Karpas-422 (cell line): ENCODE measurements at regions not wholly inside any gene's neighbourhood (a gene's known extent, or its start where the extent isn't known, plus 50 kb on each side); places are given as distances from the start of the nearest gene placed in this dataset.
A peak's percentile ranks its signal among the peaks of the same experiment; 100 is the strongest.

Source experiments
- DNase-seq: peaks from one replicate; pipeline ENCODE4 v3.0.0-alpha.2; 2015
- H2AFZ ChIP-seq: fragments of 200-600 bp; sonication (generic); 2 replicates; pipeline ENCODE4 v1.6.1; 2014; ENCODE audit warnings: antibody characterized with exemption, low read length, mixed read lengths
- H3K27ac ChIP-seq: fragments of 200-600 bp; sonication (generic); 2 replicates; pipeline ENCODE4 v1.5.1; 2014; ENCODE audit warnings: mild to moderate bottlenecking, low read length, moderate library complexity
- H3K27me3 ChIP-seq: fragments of 200-600 bp; sonication (generic); 2 replicates; pipeline ENCODE4 v1.6.1; 2014; ENCODE audit warnings: low read length, mixed read lengths
- H3K36me3 ChIP-seq: fragments of 200-600 bp; sonication (generic); 2 replicates; pipeline ENCODE4 v1.6.1; 2014; ENCODE audit warnings: low read length, mixed read lengths; ENCODE audit not compliant: insufficient read depth
- H3K4me1 ChIP-seq: fragments of 200-600 bp; sonication (generic); 2 replicates; pipeline ENCODE4 v1.6.1; 2014; ENCODE audit warnings: mild to moderate bottlenecking, low read length, mixed read lengths
- H3K4me2 ChIP-seq: fragments of 200-600 bp; sonication (generic); 2 replicates; pipeline ENCODE4 v1.6.1; 2014; ENCODE audit warnings: low read length, low read depth, mild to moderate bottlenecking; ENCODE audit not compliant: poor library complexity, severe bottlenecking
- H3K4me3 ChIP-seq: fragments of 200-600 bp; sonication (generic); 2 replicates; pipeline ENCODE4 v1.5.1; 2014; ENCODE audit warnings: mild to moderate bottlenecking, antibody characterized with exemption, low read length, mixed read lengths
- H3K79me2 ChIP-seq: fragments of 200-600 bp; sonication (generic); 2 replicates; pipeline ENCODE4 v1.6.1; 2014; ENCODE audit warnings: mild to moderate bottlenecking, low read length, mixed read lengths
- H3K9ac ChIP-seq: fragments of 200-600 bp; sonication (generic); 2 replicates; pipeline ENCODE4 v1.6.0; 2014; ENCODE audit warnings: low read length
- H3K9me2 ChIP-seq: fragments of 200-600 bp; sonication (generic), shearing (Covaris generic); replicated peaks from 2 replicates; pipeline ENCODE4 v1.6.0; 2014; ENCODE audit warnings: mild to moderate bottlenecking, low read length, moderate library complexity; ENCODE audit not compliant: insufficient read depth
- H3K9me3 ChIP-seq: fragments of 300-700, 200-600 bp; sonication (generic); 2 replicates; pipeline ENCODE4 v1.6.1; 2014; ENCODE audit warnings: low read length, mixed read lengths
- H4K20me1 ChIP-seq: fragments of 200-600 bp; sonication (generic); 2 replicates; pipeline ENCODE4 v1.6.1; 2014; ENCODE audit warnings: mild to moderate bottlenecking, antibody characterized with exemption, low read length, low read depth; ENCODE audit not compliant: insufficient read depth

- Histone ChIP-seq H3K9ac (no peak overlapping the region), H4K20me1 (no peaks in the 10 kb centered on the region), H3K4me1 (no peaks in the 10 kb centered on the region), H3K9me2 (no peaks in the 10 kb centered on the region), H2AFZ (no peak overlapping the region), H3K4me2 (no peak overlapping the region), H3K27me3 (no peaks in the 10 kb centered on the region), H3K79me2 (no peaks in the 10 kb centered on the region), H3K9me3 (no peaks in the 10 kb centered on the region), H3K36me3 (no peaks in the 10 kb centered on the region), H3K4me3 (no peak overlapping the region), H3K27ac (no peak overlapping the region)
- no peak for DNase-seq
Observed at GRCh38 chr18:33818145-33818544, 240.1 kb downstream of the ASXL3 start.

DNA sequence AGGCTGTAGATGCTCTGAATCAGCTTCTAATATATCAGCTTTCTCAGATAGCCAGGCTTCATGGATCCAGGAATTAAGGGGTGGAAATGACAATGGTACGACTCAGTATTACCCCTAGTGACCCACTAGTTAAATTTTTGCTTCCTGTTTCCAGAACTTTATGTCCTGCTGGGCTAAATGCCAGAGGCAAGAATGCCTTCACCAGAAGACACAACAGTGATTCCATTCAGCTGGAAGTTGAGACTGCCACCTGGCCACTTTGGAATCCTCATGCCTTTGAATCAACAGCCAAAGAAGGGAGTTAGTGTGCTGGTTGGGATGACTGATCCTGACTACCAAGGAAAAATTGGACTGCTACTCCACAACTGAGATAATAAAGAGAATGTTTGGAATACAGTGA lies 239.1 kb downstream of the ASXL3 start:
- H3K27ac ChIP-seq, result no peak overlapping the region
- no peaks in the 10 kb centered on the region for H3K4me1 ChIP-seq

DNA sequence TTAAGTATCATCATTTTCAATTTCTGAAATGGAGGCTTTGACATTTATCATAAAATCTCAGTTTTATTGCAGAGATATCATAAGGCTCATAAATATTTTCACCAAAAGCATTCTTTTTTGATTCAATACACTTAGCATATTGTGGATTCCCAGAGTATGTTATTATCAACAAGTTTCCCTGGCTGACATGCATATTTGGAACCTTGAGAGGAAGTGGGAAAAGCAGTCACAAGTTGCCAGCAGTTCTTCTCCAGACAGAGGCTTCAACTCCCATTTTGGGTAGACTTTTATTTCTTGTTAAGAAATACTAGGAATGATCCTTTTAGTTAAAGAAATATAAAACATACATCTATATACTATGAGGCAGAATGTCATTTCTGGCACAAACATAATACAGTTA lies 236.5 kb downstream of the ASXL3 start:
- Histone ChIP-seq H3K4me3 (no peak overlapping the region), H3K36me3 (no peaks in the 10 kb centered on the region), H3K27ac (no peak overlapping the region), H3K79me2 (no peaks in the 10 kb centered on the region), H3K9me2 (no peaks in the 10 kb centered on the region), H3K4me1 (peaks cover 2% of the 10 kb centered on the region), H4K20me1 (no peaks in the 10 kb centered on the region), H3K9ac (no peak overlapping the region), H3K4me2 (no peak overlapping the region), H2AFZ (no peak overlapping the region), H3K27me3 (no peaks in the 10 kb centered on the region), H3K9me3 (no peaks in the 10 kb centered on the region)
- DNase-seq, result no peak

More for the DNA sequence above, 239.1 kb downstream of the ASXL3 start:
- Histone ChIP-seq H3K27me3 (no peaks in the 10 kb centered on the region), H2AFZ (no peak overlapping the region), H3K9me2 (no peaks in the 10 kb centered on the region), H3K9ac (no peak overlapping the region), H3K4me2 (no peak overlapping the region), H4K20me1 (no peaks in the 10 kb centered on the region), H3K9me3 (no peaks in the 10 kb centered on the region), H3K4me3 (no peak overlapping the region), H3K36me3 (no peaks in the 10 kb centered on the region), H3K79me2 (no peaks in the 10 kb centered on the region)
- DNase-seq, result no peak

- Histone ChIP-seq H2AFZ (no peak overlapping the region), H3K36me3 (no peaks in the 10 kb centered on the region), H3K9ac (no peak overlapping the region), H3K4me1 (peaks cover 15% of the 10 kb centered on the region), H3K9me2 (no peaks in the 10 kb centered on the region), H3K27me3 (no peaks in the 10 kb centered on the region), H4K20me1 (no peaks in the 10 kb centered on the region), H3K9me3 (no peaks in the 10 kb centered on the region), H3K27ac (no peak overlapping the region), H3K4me3 (no peak overlapping the region), H3K79me2 (no peaks in the 10 kb centered on the region), H3K4me2 (no peak overlapping the region)
- DNase-seq, result no peak
Observed at GRCh38 chr18:33812186-33812585, 234.2 kb downstream of the ASXL3 start.

DNA sequence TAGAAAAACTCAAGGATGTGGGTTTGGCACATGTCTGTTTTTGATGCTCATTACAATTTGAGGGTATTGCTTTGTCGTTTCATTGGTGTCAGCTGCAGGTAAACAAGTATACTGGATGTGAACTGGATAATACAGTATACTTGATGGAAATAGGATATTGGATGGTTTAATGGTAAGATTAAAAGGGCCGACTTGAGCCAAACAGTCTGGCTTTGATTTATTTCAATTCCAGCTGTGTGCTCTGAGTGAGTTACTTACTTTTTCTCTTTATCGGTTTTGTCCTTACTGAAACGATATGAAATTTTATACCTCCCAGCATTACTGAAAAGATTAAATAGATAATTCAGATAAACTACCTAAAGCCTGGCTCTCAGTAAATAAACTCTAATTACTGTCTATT lies 227.6 kb downstream of the ASXL3 start:
- DNase-seq, result no peak
- Histone ChIP-seq H3K4me1 (peaks cover 48% of the 10 kb centered on the region), H3K4me2 (no peak overlapping the region), H4K20me1 (no peaks in the 10 kb centered on the region), H3K9me3 (no peaks in the 10 kb centered on the region), H3K36me3 (no peaks in the 10 kb centered on the region), H3K27me3 (no peaks in the 10 kb centered on the region), H3K4me3 (no peak overlapping the region), H3K9me2 (no peaks in the 10 kb centered on the region), H2AFZ (no peak overlapping the region), H3K9ac (no peak overlapping the region), H3K79me2 (no peaks in the 10 kb centered on the region), H3K27ac (no peak overlapping the region)

GRCh38 chr18:33804258-33804657 lies 226.2 kb downstream of the ASXL3 start:
- Histone ChIP-seq H3K9me3 (no peaks in the 10 kb centered on the region), H3K4me1 (peaks cover 43% of the 10 kb centered on the region), H3K9ac (no peak overlapping the region), H3K27ac (no peak overlapping the region), H3K4me2 (peak overlapping the region; percentile 43), H3K4me3 (no peak overlapping the region), H3K9me2 (no peaks in the 10 kb centered on the region), H3K36me3 (no peaks in the 10 kb centered on the region), H2AFZ (no peak overlapping the region), H3K27me3 (no peaks in the 10 kb centered on the region), H4K20me1 (no peaks in the 10 kb centered on the region), H3K79me2 (no peaks in the 10 kb centered on the region)
- peak; percentile 73 for DNase-seq

DNA sequence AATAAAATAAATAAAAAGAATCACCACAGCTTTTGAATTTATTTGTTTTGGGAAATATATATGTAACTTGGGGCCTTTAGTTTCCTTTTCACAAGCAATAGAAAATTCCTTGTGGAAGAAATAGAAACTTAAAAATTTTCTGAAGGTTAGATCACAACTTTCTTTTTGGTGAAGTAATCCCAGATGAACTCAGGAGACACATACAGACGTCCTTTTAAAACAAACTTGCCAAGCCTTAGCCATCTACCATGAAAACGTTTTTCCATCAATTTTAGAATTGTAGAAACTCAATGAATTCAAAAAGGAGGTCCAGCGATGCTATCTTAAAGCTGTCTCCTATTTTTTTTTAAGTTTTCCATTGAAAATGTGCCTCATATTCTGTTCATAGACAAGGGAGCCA lies 225.6 kb downstream of the ASXL3 start:
- Histone ChIP-seq H3K36me3 (no peaks in the 10 kb centered on the region), H3K9ac (no peak overlapping the region), H4K20me1 (no peaks in the 10 kb centered on the region), H3K9me3 (no peaks in the 10 kb centered on the region), H3K4me3 (no peak overlapping the region), H3K4me2 (peak overlapping the region; percentile 43), H3K27me3 (no peaks in the 10 kb centered on the region), H3K79me2 (no peaks in the 10 kb centered on the region), H3K4me1 (peaks cover 39% of the 10 kb centered on the region), H3K9me2 (no peaks in the 10 kb centered on the region), H2AFZ (no peak overlapping the region), H3K27ac (no peak overlapping the region)
- no peak for DNase-seq

DNA sequence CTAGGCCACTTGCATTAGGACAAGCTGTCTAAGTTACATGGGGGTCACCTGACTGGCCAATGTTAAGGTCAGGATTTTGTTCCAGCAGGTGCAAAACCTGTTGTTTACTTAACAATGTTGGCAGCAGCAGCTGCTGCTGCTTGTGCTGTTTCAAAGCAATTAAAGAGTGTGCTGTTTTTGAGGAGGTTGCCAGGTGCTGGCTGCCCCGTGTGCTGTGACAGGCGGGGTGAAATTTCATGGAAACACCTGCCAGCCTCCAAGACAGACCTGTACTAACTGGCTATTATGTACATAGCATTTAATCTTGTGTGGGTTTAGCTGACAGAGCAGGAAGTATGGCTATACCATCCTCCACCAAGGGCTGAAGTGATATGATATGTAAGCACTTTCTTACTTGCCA lies 224.9 kb downstream of the ASXL3 start:
- H3K27ac ChIP-seq, result no peak overlapping the region

More for the DNA sequence above, 224.9 kb downstream of the ASXL3 start:
- Histone ChIP-seq H3K4me1 (peaks cover 39% of the 10 kb centered on the region), H3K9me2 (no peaks in the 10 kb centered on the region), H3K4me2 (no peak overlapping the region), H3K79me2 (no peaks in the 10 kb centered on the region), H3K36me3 (no peaks in the 10 kb centered on the region), H3K27me3 (no peaks in the 10 kb centered on the region), H3K9me3 (no peaks in the 10 kb centered on the region), H3K4me3 (no peak overlapping the region), H4K20me1 (no peaks in the 10 kb centered on the region), H3K9ac (no peak overlapping the region), H2AFZ (no peak overlapping the region)
- no peak for DNase-seq
